Neuron (in vitro differentiated cells): ENCODE measurements at regions not wholly inside any gene's neighbourhood (a gene's known extent, or its start where the extent isn't known, plus 50 kb on each side); places are given as distances from the start of the nearest gene placed in this dataset.

ENCODE experiments used
- H2AFZ ChIP-seq: one replicate; pipeline ENCODE4 v1.6.1; 2013; ENCODE audit warnings: low read depth, mild to moderate bottlenecking, inconsistent platforms, low read length, moderate library complexity
- H3K27me3 ChIP-seq: one replicate; pipeline ENCODE4 v1.6.1; 2013; ENCODE audit warnings: low read length; ENCODE audit not compliant: insufficient read depth
- H3K36me3 ChIP-seq: one replicate; pipeline ENCODE4 v1.6.1; 2013; ENCODE audit warnings: low read length; ENCODE audit not compliant: insufficient read depth
- H3K4me1 ChIP-seq: one replicate; pipeline ENCODE4 v1.6.1; 2013; ENCODE audit warnings: low read length; ENCODE audit not compliant: insufficient read depth
- H3K4me3 ChIP-seq: 2 replicates; pipeline ENCODE4 v1.5.1; 2013; ENCODE audit warnings: mild to moderate bottlenecking, low read length, moderate library complexity
- H3K9me3 ChIP-seq: one replicate; pipeline ENCODE4 v1.6.1; 2013; ENCODE audit warnings: low read length

DNA sequence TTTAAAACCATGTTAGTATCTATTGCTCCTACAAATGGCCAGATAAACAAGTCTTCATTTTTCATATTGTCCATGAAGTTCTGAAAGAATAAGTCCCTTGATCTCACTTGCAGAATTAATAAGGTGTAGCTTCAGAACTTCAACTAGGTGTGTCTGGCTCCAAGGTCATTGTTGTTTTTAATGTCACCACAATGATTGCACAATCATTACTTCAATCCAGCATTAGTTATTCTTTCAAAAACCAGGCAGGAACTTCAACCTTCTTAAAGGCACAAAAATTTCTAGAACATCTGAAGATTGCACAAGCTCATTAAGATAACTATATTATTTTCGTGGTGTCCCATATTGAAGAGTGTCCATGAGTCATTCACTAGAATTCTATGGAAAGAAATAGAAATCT, 1386.4 kb downstream of the CDH11 start:
- Histone ChIP-seq H3K4me3 (no peak overlapping the region), H2AFZ (no peak overlapping the region), H3K36me3 (no peaks in the 10 kb centered on the region), H3K27me3 (no peaks in the 10 kb centered on the region), H3K4me1 (no peaks in the 10 kb centered on the region), H3K9me3 (no peaks in the 10 kb centered on the region)

DNA sequence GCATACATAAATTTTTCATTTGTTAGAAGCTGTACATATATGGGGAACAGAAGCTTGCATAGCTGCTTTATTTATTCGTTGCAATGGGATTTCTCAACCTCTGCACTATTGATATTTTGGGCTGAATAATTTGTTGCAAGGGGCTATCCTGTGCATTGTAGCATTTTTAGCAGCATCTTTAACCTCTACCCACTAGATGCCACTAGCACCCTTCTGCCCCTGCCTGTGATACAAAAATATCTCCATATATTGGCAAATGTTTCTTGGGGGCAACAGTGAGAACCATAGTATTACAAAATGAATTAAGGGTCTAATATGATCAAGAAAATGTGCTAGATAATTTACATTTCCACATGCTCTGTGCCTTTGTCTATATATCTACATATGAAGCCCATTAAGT, 1401.0 kb downstream of the CDH11 start:
- Histone ChIP-seq H3K9me3 (no peaks in the 10 kb centered on the region), H3K36me3 (no peaks in the 10 kb centered on the region), H3K4me3 (no peak overlapping the region), H3K4me1 (no peaks in the 10 kb centered on the region), H3K27me3 (no peaks in the 10 kb centered on the region), H2AFZ (no peak overlapping the region)

DNA sequence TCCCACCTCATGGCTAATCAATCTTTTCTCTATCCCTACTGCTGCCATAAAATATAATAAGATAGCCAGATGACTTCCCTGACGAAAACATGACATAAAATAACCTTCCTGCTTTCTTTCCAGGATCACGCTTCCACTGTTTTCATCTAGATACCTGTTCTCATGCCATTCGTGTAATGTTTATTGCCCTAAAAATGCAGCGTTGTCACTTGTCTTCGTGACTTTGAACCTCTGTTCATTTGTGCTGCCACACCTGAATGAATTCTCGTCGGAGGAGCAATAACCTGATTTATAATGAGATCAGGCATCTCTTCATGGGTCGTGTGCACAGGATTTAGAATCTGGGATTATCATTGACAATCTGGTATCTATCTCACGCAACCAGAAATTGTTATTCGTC, 1401.9 kb downstream of the CDH11 start:
- Histone ChIP-seq H3K27me3 (no peaks in the 10 kb centered on the region), H3K9me3 (no peaks in the 10 kb centered on the region), H2AFZ (no peak overlapping the region), H3K36me3 (no peaks in the 10 kb centered on the region), H3K4me1 (no peaks in the 10 kb centered on the region), H3K4me3 (no peak overlapping the region)

DNA sequence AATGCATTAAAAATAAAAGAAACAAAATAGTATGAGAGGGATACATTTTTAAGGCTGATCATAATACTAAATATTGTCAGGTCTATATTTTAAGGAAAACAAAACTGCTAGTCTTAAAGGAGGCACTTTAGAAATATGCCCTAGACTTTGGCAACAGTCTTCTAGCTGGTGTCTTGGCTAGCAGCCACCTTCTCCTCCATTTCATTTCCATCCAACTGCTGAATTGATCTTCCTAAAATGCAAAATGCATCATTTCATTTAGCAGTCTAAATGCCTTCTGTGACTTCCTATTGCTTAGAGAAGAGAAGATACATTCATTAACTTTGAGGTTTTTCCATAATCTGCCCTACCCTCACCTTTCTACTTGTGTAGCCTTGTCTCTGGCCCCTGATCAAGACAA, 1404.1 kb downstream of the CDH11 start:
- H2AFZ ChIP-seq, result no peak overlapping the region
- no peak overlapping the region for H3K4me3 ChIP-seq
- no peaks in the 10 kb centered on the region for H3K9me3 ChIP-seq
- H3K27me3 ChIP-seq, result no peaks in the 10 kb centered on the region
- H3K36me3 ChIP-seq, result no peaks in the 10 kb centered on the region
- H3K4me1 ChIP-seq, result no peaks in the 10 kb centered on the region

DNA sequence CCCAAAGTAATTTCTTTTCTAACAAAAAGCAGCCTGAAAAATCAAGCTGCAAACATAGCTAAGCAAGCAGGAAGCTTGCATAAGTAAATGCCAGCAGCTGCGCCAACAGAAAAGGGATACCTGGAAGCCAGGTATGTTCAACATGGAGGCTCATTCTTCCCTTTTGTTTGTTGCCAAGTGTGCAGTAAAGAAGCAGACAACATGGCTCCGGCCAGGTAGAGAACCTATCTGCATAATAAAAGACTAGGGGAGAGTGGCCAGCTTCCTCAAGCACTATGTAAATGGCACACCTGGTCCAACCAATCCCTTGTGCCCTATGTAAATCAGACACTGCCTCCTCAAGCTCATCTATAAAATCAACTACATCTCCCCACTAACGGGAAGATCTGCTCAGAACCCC, 1407.0 kb downstream of the CDH11 start:
- H2AFZ ChIP-seq, result no peak overlapping the region
- H3K27me3 ChIP-seq, result no peaks in the 10 kb centered on the region
- no peaks in the 10 kb centered on the region for H3K9me3 ChIP-seq
- H3K4me1 ChIP-seq, result no peaks in the 10 kb centered on the region
- H3K4me3 ChIP-seq, result no peak overlapping the region
- H3K36me3 ChIP-seq, result no peaks in the 10 kb centered on the region

DNA sequence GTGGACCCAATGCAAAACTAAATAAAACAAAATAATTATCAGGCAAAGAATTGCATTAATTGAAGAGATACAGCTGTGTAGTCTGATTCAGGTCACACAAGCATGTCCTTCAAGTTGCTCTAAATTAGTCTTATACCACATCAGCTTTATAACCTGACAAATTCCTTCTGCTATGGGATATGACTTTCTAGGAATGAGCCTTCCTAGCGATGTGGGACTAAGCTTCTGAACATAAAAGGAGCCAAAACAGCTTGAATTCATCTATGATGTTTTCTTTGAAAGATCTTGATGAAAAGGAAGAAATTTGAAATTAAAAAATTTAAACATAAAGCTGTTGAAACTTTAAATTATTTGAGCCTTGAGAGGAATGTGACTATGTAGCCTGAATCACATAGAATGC, 1409.1 kb downstream of the CDH11 start:
- Histone ChIP-seq H3K9me3 (no peaks in the 10 kb centered on the region), H3K4me3 (no peak overlapping the region), H3K36me3 (no peaks in the 10 kb centered on the region), H3K4me1 (no peaks in the 10 kb centered on the region), H2AFZ (no peak overlapping the region), H3K27me3 (no peaks in the 10 kb centered on the region)

DNA sequence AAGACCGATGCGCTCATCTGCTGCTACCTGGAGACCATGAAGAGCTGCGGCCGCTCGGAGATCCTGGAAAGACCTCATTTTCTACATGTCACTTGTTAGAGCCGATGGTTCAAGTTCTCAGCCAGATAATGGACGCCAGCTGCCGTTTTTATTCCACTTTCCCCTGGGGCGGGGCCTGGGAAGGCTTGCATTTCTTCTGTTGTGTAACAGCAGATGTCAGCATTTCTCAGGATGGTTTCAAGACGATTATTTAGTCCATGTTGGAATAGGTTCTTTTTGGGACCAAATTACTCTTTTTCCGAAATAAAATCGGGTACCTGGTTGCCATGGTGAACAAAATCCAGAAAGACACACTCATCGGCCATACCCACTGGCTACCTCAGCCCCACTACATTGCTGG, 1418.3 kb downstream of the CDH11 start:
- H3K4me1 ChIP-seq, result no peaks in the 10 kb centered on the region
- no peaks in the 10 kb centered on the region for H3K27me3 ChIP-seq
- no peak overlapping the region for H3K4me3 ChIP-seq
- H2AFZ ChIP-seq, result no peak overlapping the region
- no peaks in the 10 kb centered on the region for H3K36me3 ChIP-seq
- no peaks in the 10 kb centered on the region for H3K9me3 ChIP-seq

DNA sequence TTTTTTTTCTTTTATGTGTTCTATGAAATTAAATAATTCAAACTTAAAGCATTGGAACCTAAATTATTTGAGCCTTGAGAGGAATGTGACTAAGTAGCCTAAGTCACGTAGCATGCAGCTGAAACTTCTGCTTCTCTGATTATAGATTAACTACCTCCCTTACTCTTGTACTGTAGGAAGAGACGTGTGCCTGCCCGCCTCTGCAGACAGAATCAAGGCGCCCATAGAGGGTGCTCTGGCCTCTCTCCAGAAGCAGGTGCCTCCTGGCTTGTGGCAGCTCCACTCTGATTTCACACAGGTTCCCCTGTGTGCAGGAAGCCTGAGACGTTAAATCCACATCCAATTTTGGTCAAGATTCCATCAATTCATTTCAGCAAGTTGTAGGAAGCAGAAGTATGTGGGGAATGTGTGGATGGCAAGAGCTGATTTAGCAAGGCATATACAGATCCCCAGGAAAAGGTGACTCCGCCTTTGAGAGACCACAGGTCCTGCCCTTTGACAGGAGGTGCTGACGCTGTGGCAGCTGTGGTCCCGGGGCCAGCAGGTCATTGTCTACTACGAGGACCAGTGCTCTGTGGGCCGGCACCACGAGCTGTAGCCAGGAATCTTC, 1418.8 kb downstream of the CDH11 start:
- Histone ChIP-seq H3K9me3 (no peaks in the 10 kb centered on the region), H3K27me3 (no peaks in the 10 kb centered on the region), H3K4me3 (no peak overlapping the region), H3K36me3 (no peaks in the 10 kb centered on the region), H2AFZ (no peak overlapping the region), H3K4me1 (no peaks in the 10 kb centered on the region)

DNA sequence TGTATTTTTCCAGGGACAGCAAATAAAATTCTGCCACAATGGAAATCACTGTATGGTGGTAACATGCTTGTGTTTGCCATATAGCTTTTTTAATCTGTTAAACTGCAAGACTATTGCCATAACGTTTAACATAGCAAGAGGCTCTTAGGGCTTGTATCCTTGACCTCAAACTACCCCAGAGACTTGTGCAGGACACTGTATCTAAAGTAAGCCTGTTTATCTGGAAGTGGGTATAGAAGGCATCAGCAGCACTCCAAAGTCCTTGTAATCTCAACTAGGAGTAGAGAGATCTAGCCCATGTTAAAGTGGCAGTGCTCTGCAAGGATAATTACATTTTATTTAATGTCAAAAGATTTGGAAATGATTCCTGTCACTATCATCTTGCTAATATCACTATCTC, 1424.1 kb downstream of the CDH11 start:
- no peaks in the 10 kb centered on the region for H3K36me3 ChIP-seq
- no peaks in the 10 kb centered on the region for H3K4me1 ChIP-seq
- H3K4me3 ChIP-seq, result no peak overlapping the region
- no peaks in the 10 kb centered on the region for H3K27me3 ChIP-seq
- H2AFZ ChIP-seq, result no peak overlapping the region
- no peaks in the 10 kb centered on the region for H3K9me3 ChIP-seq

DNA sequence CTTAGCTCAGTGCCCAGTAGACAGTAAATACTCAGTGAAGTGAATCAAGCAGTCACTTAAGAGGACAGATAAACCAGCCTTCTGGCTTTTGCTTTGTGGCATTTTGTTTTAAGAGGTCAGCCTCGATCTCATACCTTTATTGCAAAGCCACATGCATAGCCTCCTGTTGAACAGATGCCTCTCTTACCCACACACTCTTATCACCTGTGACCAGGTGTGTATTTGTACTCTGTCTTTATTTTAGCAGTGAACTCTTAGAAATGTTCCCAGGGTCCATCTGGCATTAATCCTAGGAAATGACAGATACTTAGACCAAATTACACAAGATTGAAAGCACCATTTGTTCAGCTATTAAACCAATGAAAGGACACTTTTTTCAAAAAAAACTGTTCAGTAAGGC, 1426.5 kb downstream of the CDH11 start:
- Histone ChIP-seq H3K27me3 (no peaks in the 10 kb centered on the region), H3K4me3 (no peak overlapping the region), H2AFZ (no peak overlapping the region), H3K4me1 (no peaks in the 10 kb centered on the region), H3K36me3 (no peaks in the 10 kb centered on the region), H3K9me3 (no peaks in the 10 kb centered on the region)

DNA sequence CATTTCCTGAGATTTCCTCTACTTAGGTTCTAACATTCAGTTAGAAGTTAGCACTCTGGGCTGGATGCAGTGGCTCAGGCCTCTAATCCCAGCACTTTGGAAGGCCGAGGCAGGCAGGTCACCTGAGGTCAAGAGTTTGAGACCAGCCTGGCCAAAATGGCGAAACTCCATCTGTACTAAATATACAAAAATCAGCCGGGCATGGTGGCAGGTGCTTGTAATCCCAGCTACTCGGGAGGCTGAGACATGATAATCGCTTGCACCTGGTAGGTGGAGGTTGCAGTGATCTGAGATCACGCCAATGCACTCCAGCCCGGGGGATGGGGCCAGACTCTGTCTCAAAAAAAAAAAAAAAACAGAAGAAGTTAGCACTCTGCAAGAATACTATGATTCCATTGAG, 1430.9 kb downstream of the CDH11 start:
- H3K4me1 ChIP-seq, result no peaks in the 10 kb centered on the region
- H3K4me3 ChIP-seq, result no peak overlapping the region
- no peaks in the 10 kb centered on the region for H3K27me3 ChIP-seq
- H2AFZ ChIP-seq, result no peak overlapping the region
- no peaks in the 10 kb centered on the region for H3K9me3 ChIP-seq
- no peaks in the 10 kb centered on the region for H3K36me3 ChIP-seq

DNA sequence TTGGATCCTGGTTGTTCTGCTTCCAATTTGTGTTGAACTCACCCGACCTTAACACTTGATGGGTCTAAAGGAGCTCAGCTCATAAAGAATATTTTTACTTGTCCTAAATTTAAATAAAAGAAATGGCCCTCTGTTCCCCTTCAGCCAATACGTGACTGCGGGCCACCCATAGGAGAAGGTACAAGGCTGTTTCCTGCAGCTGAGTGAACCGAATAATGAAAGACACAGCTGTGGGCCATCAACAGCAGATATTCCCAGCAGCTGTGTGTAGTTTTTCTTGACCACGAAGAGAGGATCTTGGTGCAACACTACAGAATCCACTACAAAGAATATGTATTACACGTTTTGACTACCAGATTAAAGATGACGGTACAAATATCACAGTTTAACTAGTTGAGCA, 1431.6 kb downstream of the CDH11 start:
- H3K9me3 ChIP-seq, result no peaks in the 10 kb centered on the region
- no peak overlapping the region for H3K4me3 ChIP-seq

DNA sequence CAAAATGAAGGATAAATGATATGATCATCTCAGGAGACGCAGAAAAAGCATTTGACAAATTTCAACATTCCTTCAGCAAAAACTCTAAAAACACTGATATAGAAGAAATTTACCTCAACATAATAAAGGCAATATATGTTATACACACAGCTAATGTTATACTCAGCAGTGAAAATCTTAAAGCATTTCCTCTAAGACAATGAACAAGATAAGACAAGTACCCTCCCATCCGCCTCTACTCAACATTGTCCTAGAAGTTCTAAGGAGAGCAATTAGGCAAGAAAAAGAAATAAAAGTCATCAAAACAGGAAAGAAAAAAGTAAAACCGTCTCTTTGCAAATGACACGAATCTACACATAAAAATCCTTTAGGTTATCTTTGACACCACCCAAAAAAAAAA, 1432.8 kb downstream of the CDH11 start:
- Histone ChIP-seq H3K27me3 (no peaks in the 10 kb centered on the region), H3K4me3 (no peak overlapping the region), H2AFZ (no peak overlapping the region), H3K4me1 (no peaks in the 10 kb centered on the region), H3K36me3 (no peaks in the 10 kb centered on the region), H3K9me3 (no peaks in the 10 kb centered on the region)

More for the DNA sequence above, 1431.6 kb downstream of the CDH11 start:
- Histone ChIP-seq H3K4me1 (no peaks in the 10 kb centered on the region), H3K36me3 (no peaks in the 10 kb centered on the region), H3K27me3 (no peaks in the 10 kb centered on the region), H2AFZ (no peak overlapping the region)
